ENCODE measurements at regions not wholly inside any gene's neighbourhood (a gene's known extent, or its start where the extent isn't known, plus 50 kb on each side); places are given as distances from the start of the nearest gene placed in this dataset.
"Not testable (repeated sequence)": the region's sequence is repeated elsewhere in the genome, so short reads cannot be mapped to it uniquely, and the experiment has no call there.

GRCh38 chr11:97982512-97982911, 1038.2 kb upstream of the CNTN5 start:
- DNase-seq = no peak

GRCh38 chr11:97989121-97989520, 1031.6 kb upstream of the CNTN5 start:
- no peak for DNase-seq

- DNase-seq = no peak
Measured at GRCh38 chr11:97990162-97990920, 1030.4 kb upstream of the CNTN5 start.

GRCh38 chr11:97993562-97993961, 1027.2 kb upstream of the CNTN5 start:
- no peak for DNase-seq

- no peak for DNase-seq
Measured at GRCh38 chr11:97995874-97996273, 1024.9 kb upstream of the CNTN5 start.

- DNase-seq = no peak
Measured at GRCh38 chr11:97996762-97997161, 1024.0 kb upstream of the CNTN5 start.

- no peak for DNase-seq
Measured at GRCh38 chr11:98003606-98004371, 1017.0 kb upstream of the CNTN5 start.

GRCh38 chr11:98007072-98007471, 1013.7 kb upstream of the CNTN5 start:
- no peak for DNase-seq

- DNase-seq = no peak
Measured at GRCh38 chr11:98027652-98028051, 993.1 kb upstream of the CNTN5 start.

- DNase-seq = no peak
Measured at GRCh38 chr11:98029832-98030231, 990.9 kb upstream of the CNTN5 start.

- no peak for DNase-seq
Measured at GRCh38 chr11:98036810-98037209, 983.9 kb upstream of the CNTN5 start.

GRCh38 chr11:98040061-98040808, 980.5 kb upstream of the CNTN5 start:
- no peak for DNase-seq

- no peak for DNase-seq
Measured at GRCh38 chr11:98047647-98048046, 973.1 kb upstream of the CNTN5 start.

GRCh38 chr11:98053851-98054250, 966.9 kb upstream of the CNTN5 start:
- no peak for DNase-seq

- no peak for DNase-seq
Measured at GRCh38 chr11:98056945-98057344, 963.8 kb upstream of the CNTN5 start.

- no peak for DNase-seq
Measured at GRCh38 chr11:98059488-98059887, 961.3 kb upstream of the CNTN5 start.

GRCh38 chr11:98060759-98061158, 960.0 kb upstream of the CNTN5 start:
- DNase-seq = no peak

- no peak for DNase-seq
Measured at GRCh38 chr11:98061858-98062257, 958.9 kb upstream of the CNTN5 start.

- DNase-seq = no peak
Measured at GRCh38 chr11:98062714-98063113, 958.0 kb upstream of the CNTN5 start.

GRCh38 chr11:98068251-98068650, 952.5 kb upstream of the CNTN5 start:
- DNase-seq = no peak

GRCh38 chr11:98069147-98069546, 951.6 kb upstream of the CNTN5 start:
- DNase-seq = not testable (repeated sequence)

GRCh38 chr11:98069861-98070260, 950.9 kb upstream of the CNTN5 start:
- DNase-seq = no peak

GRCh38 chr11:98090861-98091505, 929.8 kb upstream of the CNTN5 start:
- no peak for DNase-seq

Measured in NCI-H2171 (cell line).